Mesenchymal stem cell (in vitro differentiated cells and primary cell): ENCODE measurements at regions not wholly inside any gene's neighbourhood (a gene's known extent, or its start where the extent isn't known, plus 50 kb on each side); places are given as distances from the start of the nearest gene placed in this dataset.
"Not testable (repeated sequence)": the region's sequence is repeated elsewhere in the genome, so short reads cannot be mapped to it uniquely, and the experiment has no call there.

Source experiments
- DNase-seq: peaks from one replicate; pipeline ENCODE4 v3.0.0-alpha.2; 2013
- H2AFZ ChIP-seq: one replicate; pipeline ENCODE4 v1.6.1; 2013; ENCODE audit warnings: low read depth, mild to moderate bottlenecking, control low read depth, inconsistent platforms, low read length, moderate library complexity
- H2AK5ac ChIP-seq: 2 replicates; pipeline ENCODE4 v1.6.1; 2013; ENCODE audit warnings: low read length, moderate library complexity, mild to moderate bottlenecking, inconsistent platforms; ENCODE audit not compliant: severe bottlenecking
- H2BK120ac ChIP-seq: one replicate; pipeline ENCODE4 v1.6.1; 2013; ENCODE audit warnings: low read depth, mild to moderate bottlenecking, inconsistent platforms, low read length, moderate library complexity
- H2BK12ac ChIP-seq, 2 experiments: one replicate each; pipeline ENCODE4 v1.6.1; 2013; ENCODE audit warnings: inconsistent platforms in 2 of 2, low read length in 2 of 2, mild to moderate bottlenecking in 2 of 2, moderate library complexity in 2 of 2, control low read depth in 1 of 2
- H2BK15ac ChIP-seq: one replicate; pipeline ENCODE4 v1.6.1; 2013; ENCODE audit warnings: mild to moderate bottlenecking, low read depth, inconsistent platforms; ENCODE audit not compliant: poor library complexity, severe bottlenecking
- H2BK5ac ChIP-seq: 2 replicates; pipeline ENCODE4 v1.6.1; 2013; ENCODE audit warnings: low read depth, mild to moderate bottlenecking, low read length, control low read depth, inconsistent platforms; ENCODE audit not compliant: poor library complexity, severe bottlenecking
- H3K14ac ChIP-seq, 2 experiments: one replicate each; pipeline ENCODE4 v1.6.1; 2013; ENCODE audit warnings: inconsistent platforms in 2 of 2, low read length in 2 of 2, control low read depth in 1 of 2, mild to moderate bottlenecking in 1 of 2, moderate library complexity in 1 of 2
- H3K18ac ChIP-seq, 2 experiments: one replicate each; pipeline ENCODE4 v1.6.1; 2013; ENCODE audit warnings: inconsistent platforms in 2 of 2, low read length in 2 of 2, control low read depth in 1 of 2, low read depth in 1 of 2, mild to moderate bottlenecking in 1 of 2
- H3K23ac ChIP-seq, 2 experiments: one replicate each; pipeline ENCODE4 v1.6.1; 2013; ENCODE audit warnings: inconsistent platforms in 2 of 2, low read length in 2 of 2, mild to moderate bottlenecking in 2 of 2, moderate library complexity in 2 of 2, control low read depth in 1 of 2
- H3K27ac ChIP-seq: 2 replicates; pipeline ENCODE4 v1.5.1; 2013; ENCODE audit warnings: mild to moderate bottlenecking, moderate library complexity, low read length, control low read depth, inconsistent platforms; ENCODE audit not compliant: poor library complexity, severe bottlenecking
- H3K27me3 ChIP-seq, 2 experiments: 2 replicates each; pipeline versions ENCODE4 v1.6.1 to v1.7.0; 2013; ENCODE audit warnings: low read length in 2 of 2, mild to moderate bottlenecking in 2 of 2, moderate library complexity in 2 of 2, control low read depth in 1 of 2, inconsistent platforms in 1 of 2; ENCODE audit not compliant: control insufficient read depth in 1 of 2, insufficient read depth in 1 of 2
- H3K36me3 ChIP-seq, 2 experiments: 2 replicates each; pipeline versions ENCODE4 v1.6.1 to v1.7.0; 2013; ENCODE audit warnings: low read length in 2 of 2, control low read depth in 1 of 2, inconsistent platforms in 1 of 2, low read depth in 1 of 2, mild to moderate bottlenecking in 1 of 2; ENCODE audit not compliant: insufficient read depth in 2 of 2, control insufficient read depth in 1 of 2
- H3K4ac ChIP-seq, 2 experiments: one replicate each; pipeline ENCODE4 v1.6.1; 2013; ENCODE audit warnings: inconsistent platforms in 2 of 2, low read length in 2 of 2, mild to moderate bottlenecking in 2 of 2, moderate library complexity in 2 of 2, control low read depth in 1 of 2, low read depth in 1 of 2
- H3K4me1 ChIP-seq: 2 replicates; pipeline ENCODE4 v1.6.1; 2013; ENCODE audit warnings: low read depth, low read length, control low read depth; ENCODE audit not compliant: control insufficient read depth, insufficient read depth
- H3K4me2 ChIP-seq: 2 replicates; pipeline ENCODE4 v1.6.1; 2013; ENCODE audit warnings: low read length, mild to moderate bottlenecking, inconsistent platforms; ENCODE audit not compliant: poor library complexity, severe bottlenecking
- H3K4me3 ChIP-seq, 2 experiments: 2 replicates each; pipeline versions ENCODE4 v1.5.1 to v1.7.0; 2013; ENCODE audit warnings: low read length in 2 of 2, mild to moderate bottlenecking in 2 of 2, control low read depth in 1 of 2, low read depth in 1 of 2; ENCODE audit not compliant: insufficient read depth in 1 of 2
- H3K79me1 ChIP-seq: replicated peaks from 2 replicates; pipeline ENCODE4 v1.6.1; 2013; ENCODE audit warnings: mild to moderate bottlenecking, control low read depth, low read length, inconsistent platforms; ENCODE audit not compliant: poor library complexity, severe bottlenecking
- H3K9ac ChIP-seq: 2 replicates; pipeline ENCODE4 v1.7.0; 2013; ENCODE audit warnings: mild to moderate bottlenecking, low read length, moderate library complexity
- H3K9me3 ChIP-seq: 2 replicates; pipeline ENCODE4 v1.7.0; 2013; ENCODE audit warnings: mild to moderate bottlenecking, low read length; ENCODE audit not compliant: control insufficient read depth
- H4K8ac ChIP-seq: one replicate; pipeline ENCODE4 v1.6.1; 2013; ENCODE audit warnings: inconsistent platforms, mild to moderate bottlenecking, low read length, moderate library complexity
- H4K91ac ChIP-seq: one replicate; pipeline ENCODE4 v1.6.1; 2013; ENCODE audit warnings: mild to moderate bottlenecking, low read length, inconsistent platforms
- WGBS: methylation state at CpG from one replicate; pipeline ENCODE4 v1.1.7; 2013; ENCODE audit warnings: mixed read lengths; 5-methylcytosine and 5-hydroxymethylcytosine counted together

GRCh38 chr6:58198301-58198700, 880.9 kb downstream of the PRIM2 start:
- H2AK5ac ChIP-seq = no peak overlapping the region
- no peak overlapping the region for H3K23ac ChIP-seq
- no peak overlapping the region for H3K4ac ChIP-seq
- no peak overlapping the region for H2BK12ac ChIP-seq
- no peak overlapping the region for H2BK5ac ChIP-seq
- no peak overlapping the region for H3K9ac ChIP-seq
- no peaks in the 10 kb centered on the region for H3K4me1 ChIP-seq
- H3K4me2 ChIP-seq = no peak overlapping the region
- H3K36me3 ChIP-seq = no peaks in the 10 kb centered on the region
- H3K14ac ChIP-seq = no peak overlapping the region
- no peak overlapping the region for H3K4me3 ChIP-seq
- no peak overlapping the region for H3K27ac ChIP-seq
- no peak overlapping the region for H2BK120ac ChIP-seq
- H3K9me3 ChIP-seq = no peaks in the 10 kb centered on the region
- H4K91ac ChIP-seq = no peak overlapping the region
- H2AFZ ChIP-seq = no peak overlapping the region
- H4K8ac ChIP-seq = no peak overlapping the region
- H3K79me1 ChIP-seq = no peaks in the 10 kb centered on the region
- DNase-seq = no peak
- no peak overlapping the region for H3K18ac ChIP-seq
- no peak overlapping the region for H2BK15ac ChIP-seq
- 73% methylated on average over 4 of the region's 5 CpGs for WGBS
- H3K27me3 ChIP-seq = no peaks in the 10 kb centered on the region

- not testable (repeated sequence) for H2AK5ac ChIP-seq, H3K4me2 ChIP-seq, H3K27ac ChIP-seq, H2BK15ac ChIP-seq, H3K27me3 ChIP-seq, H3K23ac ChIP-seq, H3K14ac ChIP-seq, H3K9ac ChIP-seq, H3K4me3 ChIP-seq, H3K18ac ChIP-seq, DNase-seq, H4K91ac ChIP-seq, H2BK12ac ChIP-seq, H2AFZ ChIP-seq, H3K4me1 ChIP-seq, H2BK5ac ChIP-seq, H2BK120ac ChIP-seq, H3K79me1 ChIP-seq, H3K36me3 ChIP-seq, H3K9me3 ChIP-seq, H4K8ac ChIP-seq, H3K4ac ChIP-seq
- no CpG with 5 or more reads among the region's 1 CpG for WGBS
Measured at GRCh38 chr6:58237124-58237523, 919.7 kb downstream of the PRIM2 start.

GRCh38 chr6:58238421-58238820, 921.0 kb downstream of the PRIM2 start:
- H3K79me1 ChIP-seq, H2AK5ac ChIP-seq, H3K27ac ChIP-seq, H2AFZ ChIP-seq, H3K9ac ChIP-seq, H3K4me3 ChIP-seq, H3K14ac ChIP-seq, DNase-seq, H3K27me3 ChIP-seq, H2BK12ac ChIP-seq, H3K18ac ChIP-seq, H4K91ac ChIP-seq, H3K4me2 ChIP-seq, H3K9me3 ChIP-seq, H3K4ac ChIP-seq, H3K4me1 ChIP-seq, H4K8ac ChIP-seq, H2BK5ac ChIP-seq, H3K23ac ChIP-seq, H2BK15ac ChIP-seq, H3K36me3 ChIP-seq, H2BK120ac ChIP-seq: not testable (repeated sequence)

- H2BK5ac ChIP-seq, H2AK5ac ChIP-seq, H2BK15ac ChIP-seq, H3K27me3 ChIP-seq, H3K14ac ChIP-seq, H3K9ac ChIP-seq, H2BK120ac ChIP-seq, DNase-seq, H3K4me3 ChIP-seq, H3K36me3 ChIP-seq, H2BK12ac ChIP-seq, H3K23ac ChIP-seq, H3K4me1 ChIP-seq, H4K91ac ChIP-seq, H3K18ac ChIP-seq, H3K4me2 ChIP-seq, H3K27ac ChIP-seq, H3K9me3 ChIP-seq, H3K79me1 ChIP-seq, H3K4ac ChIP-seq, H4K8ac ChIP-seq, H2AFZ ChIP-seq: not testable (repeated sequence)
- 87% methylated on average over 22 of the region's 23 CpGs for WGBS
Measured at GRCh38 chr6:58257625-58258024, 940.2 kb downstream of the PRIM2 start.
